Liver (tissue), 8 donors: ENCODE measurements at regions not wholly inside any gene's neighbourhood (a gene's known extent, or its start where the extent isn't known, plus 50 kb on each side); places are given as distances from the start of the nearest gene placed in this dataset.

ENCODE experiments used
- DNase-seq: peaks from one replicate; pipeline ENCODE4 v3.0.0-alpha.2; 2017; ENCODE audit warnings: low spot score
- H3K27ac ChIP-seq, 2 donors: one replicate each; pipeline ENCODE4 v1.7.0; 2013; ENCODE audit warnings: inconsistent platforms in 2 of 2, low read length in 2 of 2, control low read depth in 1 of 2, low read depth in 1 of 2, mild to moderate bottlenecking in 1 of 2
- H3K27me3 ChIP-seq, 4 donors: one replicate each; pipeline versions ENCODE4 v1.6.1 to v1.7.0; 2013; ENCODE audit warnings: low read length in 3 of 4, inconsistent platforms in 1 of 4, mild to moderate bottlenecking in 1 of 4, moderate library complexity in 1 of 4; ENCODE audit not compliant: control insufficient read depth in 4 of 4, insufficient read depth in 4 of 4
- H3K36me3 ChIP-seq, 4 donors: one replicate each; pipeline versions ENCODE4 v1.6.1 to v1.7.0; 2013; ENCODE audit warnings: low read length in 3 of 4, mild to moderate bottlenecking in 3 of 4, low read depth in 1 of 4, moderate library complexity in 1 of 4; ENCODE audit not compliant: control insufficient read depth in 4 of 4, insufficient read depth in 3 of 4
- H3K4me1 ChIP-seq, 4 donors: one replicate each; pipeline versions ENCODE4 v1.6.1 to v1.7.0; 2013; ENCODE audit warnings: low read length in 3 of 4, mild to moderate bottlenecking in 3 of 4, moderate library complexity in 1 of 4; ENCODE audit not compliant: control insufficient read depth in 4 of 4, insufficient read depth in 4 of 4
- H3K4me3 ChIP-seq, 3 donors: one replicate each; pipeline versions ENCODE4 v1.6.1 to v1.7.0; 2013; ENCODE audit warnings: low read length in 3 of 3, control low read depth in 1 of 3, low read depth in 1 of 3, mild to moderate bottlenecking in 1 of 3
- H3K9ac ChIP-seq, 2 donors: one replicate each; pipeline ENCODE4 v1.7.0; 2013; ENCODE audit warnings: low read length in 2 of 2, mild to moderate bottlenecking in 2 of 2, moderate library complexity in 2 of 2, control low read depth in 1 of 2, low read depth in 1 of 2
- H3K9me3 ChIP-seq, 4 donors: one replicate each; pipeline versions ENCODE4 v1.6.1 to v1.7.0; 2013; ENCODE audit warnings: low read length in 3 of 4; ENCODE audit not compliant: control insufficient read depth in 4 of 4
- ATF3 ChIP-seq: IDR thresholded peaks from 2 replicates; pipeline ENCODE4 v1.6.1; 2016; ENCODE audit warnings: antibody characterized with exemption
- CTCF ChIP-seq: fragments of 150-350 bp; IDR thresholded peaks from 2 replicates; pipeline ENCODE4 v1.5.1; 2017; ENCODE audit warnings: improper control_type of control experiment, low read depth, low read length; ENCODE audit not compliant: missing input control
- FOXA1 ChIP-seq: IDR thresholded peaks from 2 replicates; pipeline ENCODE4 v1.6.1; 2016; ENCODE audit warnings: antibody characterized with exemption
- FOXA2 ChIP-seq: IDR thresholded peaks from 2 replicates; pipeline ENCODE4 v1.6.1; 2016; ENCODE audit warnings: antibody characterized with exemption
- GABPA ChIP-seq, 2 donors: IDR thresholded peaks in 1 of 2; conservative IDR thresholded peaks in 1 of 2; 2 replicates each; pipeline ENCODE4 v1.6.1; 2016; ENCODE audit warnings: antibody characterized with exemption in 2 of 2, mild to moderate bottlenecking in 1 of 2, moderate library complexity in 1 of 2
- HNF4A ChIP-seq, 2 donors: conservative IDR thresholded peaks; 2 replicates each; pipeline ENCODE4 v1.6.1; 2016; ENCODE audit warnings: antibody characterized with exemption in 2 of 2, mild to moderate bottlenecking in 2 of 2
- HNF4G ChIP-seq: IDR thresholded peaks from 2 replicates; pipeline ENCODE4 v1.6.1; 2016; ENCODE audit warnings: antibody characterized with exemption
- JUND ChIP-seq, 2 donors: IDR thresholded peaks; 2 replicates each; pipeline ENCODE4 v1.6.1; 2016; ENCODE audit warnings: antibody characterized with exemption in 2 of 2
- MAX ChIP-seq: IDR thresholded peaks from 2 replicates; pipeline ENCODE4 v1.6.1; 2016; ENCODE audit warnings: antibody characterized with exemption
- NR2F2 ChIP-seq: IDR thresholded peaks from 2 replicates; pipeline ENCODE4 v1.6.1; 2016; ENCODE audit warnings: antibody characterized with exemption
- RXRA ChIP-seq, 2 donors: IDR thresholded peaks; 2 replicates each; pipeline ENCODE4 v1.6.1; 2017 to 2018; ENCODE audit warnings: antibody characterized with exemption in 2 of 2, mild to moderate bottlenecking in 1 of 2
- SP1 ChIP-seq: IDR thresholded peaks from 2 replicates; pipeline ENCODE4 v1.6.1; 2018; ENCODE audit warnings: antibody characterized with exemption, mild to moderate bottlenecking
- TAF1 ChIP-seq: conservative IDR thresholded peaks from 2 replicates; pipeline ENCODE4 v1.6.1; 2016; ENCODE audit warnings: antibody characterized with exemption, mild to moderate bottlenecking
- ZBTB33 ChIP-seq: IDR thresholded peaks from 2 replicates; pipeline ENCODE4 v1.6.1; 2016; ENCODE audit warnings: antibody characterized with exemption
- WGBS: extraction: QIAGEN DNeasy Blood & Tissue Kit; methylation state at CpG from one replicate; pipeline ENCODE4 v1.1.7; 2013; 5-methylcytosine and 5-hydroxymethylcytosine counted together
- donor health status: healthy.
- donor health status: healthy.
- donor health status: healthy.
- donor health status: healthy.
- donor health status: healthy.

GRCh38 chr5:109938453-109938852 lies 248.7 kb downstream of the MAN2A1 start:
- H3K27ac ChIP-seq = no peak overlapping the region
- WGBS = 85% methylated on average over 2 of the region's 2 CpGs
- no peak for DNase-seq
- H3K9me3 ChIP-seq = peaks cover 0 to 2% (median 0%) of the 10 kb centered on the region in 4 donors
- no peak overlapping the region for H3K4me3 ChIP-seq
- no peaks in the 10 kb centered on the region for H3K4me1 ChIP-seq
- H3K36me3 ChIP-seq = no peaks in the 10 kb centered on the region
- H3K9ac ChIP-seq = no peak overlapping the region
- TF ChIP-seq ZBTB33 (no peak), SP1 (no peak), HNF4A (conservative IDR thresholded peaks at IDR 0.05) (no peak), CTCF (no peak), NR2F2 (no peak), TAF1 (no peak)
- H3K27me3 ChIP-seq = no peaks in the 10 kb centered on the region

- no peaks in the 10 kb centered on the region for H3K27me3 ChIP-seq
- H3K36me3 ChIP-seq = no peaks in the 10 kb centered on the region
- H3K4me3 ChIP-seq = no peak overlapping the region
- TF ChIP-seq FOXA2 (no peak), ATF3 (no peak), TAF1 (no peak), HNF4G (no peak), RXRA (IDR thresholded peaks at IDR 0.05) (no peak), JUND (IDR thresholded peaks at IDR 0.05) (no peak)
- no peak overlapping the region for H3K27ac ChIP-seq
- WGBS = 93% methylated on average over 7 of the region's 7 CpGs
- peaks cover 0 to 2% (median 0%) of the 10 kb centered on the region in 4 donors for H3K9me3 ChIP-seq
- no peak for DNase-seq
- no peak overlapping the region for H3K9ac ChIP-seq
- no peaks in the 10 kb centered on the region for H3K4me1 ChIP-seq
Measured at GRCh38 chr5:109939116-109939682, 249.5 kb downstream of the MAN2A1 start.

- peaks cover 0 to 7% (median 0%) of the 10 kb centered on the region in 4 donors for H3K4me1 ChIP-seq
- H3K9ac ChIP-seq = no peak overlapping the region
- DNase-seq = no peak
- WGBS = 84% methylated on average over 1 of the region's 1 CpG
- TF ChIP-seq HNF4A (conservative IDR thresholded peaks at IDR 0.05) (no peak), FOXA1 (no peak), ATF3 (no peak), GABPA (IDR thresholded peaks at IDR 0.05 in 1 of 2, conservative IDR thresholded peaks at IDR 0.05 in 1 of 2) (no peak), MAX (no peak)
- no peak overlapping the region for H3K27ac ChIP-seq
- H3K27me3 ChIP-seq = no peaks in the 10 kb centered on the region
- H3K9me3 ChIP-seq = peaks cover 0 to 2% (median 0%) of the 10 kb centered on the region in 4 donors
- H3K4me3 ChIP-seq = no peak overlapping the region
- H3K36me3 ChIP-seq = no peaks in the 10 kb centered on the region
Measured at GRCh38 chr5:109942646-109943045, 252.9 kb downstream of the MAN2A1 start.
